ENCODE measurements at regions not wholly inside any gene's neighbourhood (a gene's known extent, or its start where the extent isn't known, plus 50 kb on each side); places are given as distances from the start of the nearest gene placed in this dataset.

DNA sequence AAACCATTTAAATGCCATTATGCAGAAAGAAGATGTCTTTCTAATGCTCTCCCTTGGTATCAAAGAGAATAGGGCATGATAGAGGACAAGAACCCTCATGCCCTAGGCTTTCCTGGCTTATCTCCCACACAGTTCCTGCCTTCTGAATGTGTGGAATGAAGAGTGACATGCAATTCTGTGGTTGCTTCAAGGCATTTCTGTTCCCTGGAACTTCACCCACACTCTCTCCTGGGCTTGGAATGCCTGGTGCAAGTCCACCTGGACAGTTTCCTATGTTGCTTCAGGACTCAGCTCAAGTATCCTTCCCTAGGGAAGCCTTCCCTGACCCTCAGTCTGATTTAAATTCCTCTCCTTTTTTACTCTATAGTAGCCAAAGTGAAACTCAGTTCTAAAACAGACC, 53.8 kb upstream of the DRD2 start:
- TF ChIP-seq EZH2 (IDR thresholded peaks at IDR 0.05; ENCODE audit: low read depth, unreplicated experiment): no peak
- TF ChIP-seq CTCF (conservative IDR thresholded peaks at IDR 0.05; ENCODE audit: low read depth in 2 of 2): no peak
- no peak for TF ChIP-seq CREB1 (CRISPR knock-in tag; IDR thresholded peaks at IDR 0.05; ENCODE audit: low read depth)
- TF ChIP-seq POLR2AphosphoS5 (IDR thresholded peaks at IDR 0.05; ENCODE audit: low read depth): no peak
- TF ChIP-seq REST (IDR thresholded peaks at IDR 0.05; ENCODE audit: unreplicated experiment): no peak
- TF ChIP-seq EZH2phosphoT487 (IDR thresholded peaks at IDR 0.05; ENCODE audit: unreplicated experiment): no peak
- TF ChIP-seq ZNF114 (CRISPR knock-in tag; IDR thresholded peaks at IDR 0.05): no peak
- TF ChIP-seq STAT1 (IDR thresholded peaks at IDR 0.05; ENCODE audit: unreplicated experiment): no peak
